GM18502 (cell line): ENCODE measurements at regions not wholly inside any gene's neighbourhood (a gene's known extent, or its start where the extent isn't known, plus 50 kb on each side); places are given as distances from the start of the nearest gene placed in this dataset.

Experiments used
- ATAC-seq: cut with Tn5 transposase; IDR thresholded peaks from one replicate; pipeline ENCODE4 v1.9.1; 2021; ENCODE audit warnings: mild to moderate bottlenecking; ENCODE audit not compliant: unreplicated experiment, poor library complexity

GRCh38 chr4:56243107-56243506 is 144.2 kb downstream of the AASDH start:
- ATAC-seq, result no peak

- ATAC-seq, result no peak
Observed at GRCh38 chr4:56241500-56241899, 145.8 kb downstream of the AASDH start.

- no peak for ATAC-seq
Observed at GRCh38 chr4:56240554-56241174, 146.6 kb downstream of the AASDH start.

GRCh38 chr4:56238251-56238650 is 149.0 kb downstream of the AASDH start:
- ATAC-seq, result no peak

- ATAC-seq, result no peak
Observed at GRCh38 chr4:56235725-56236124, 151.6 kb downstream of the AASDH start.

GRCh38 chr4:56235011-56235410 is 152.3 kb downstream of the AASDH start:
- ATAC-seq, result no peak

GRCh38 chr4:56234098-56234497 is 153.2 kb downstream of the AASDH start:
- ATAC-seq, result no peak

- ATAC-seq, result no peak
Observed at GRCh38 chr4:56231410-56231809, 155.9 kb downstream of the AASDH start.

- ATAC-seq, result no peak
Observed at GRCh38 chr4:56229947-56230346, 157.3 kb downstream of the AASDH start.

- ATAC-seq, result no peak
Observed at GRCh38 chr4:56227301-56227835, 159.9 kb downstream of the AASDH start.

GRCh38 chr4:56226579-56226978 is 160.7 kb downstream of the AASDH start:
- ATAC-seq, result no peak

- no peak for ATAC-seq
Observed at GRCh38 chr4:56224641-56225040, 162.7 kb downstream of the AASDH start.

GRCh38 chr4:56222514-56222913 is 164.8 kb downstream of the AASDH start:
- ATAC-seq, result no peak

- ATAC-seq, result no peak
Observed at GRCh38 chr4:56220261-56220660, 167.0 kb downstream of the AASDH start.

GRCh38 chr4:56219447-56219846 is 167.8 kb downstream of the AASDH start:
- no peak for ATAC-seq

GRCh38 chr4:56218230-56218895 is 168.9 kb downstream of the AASDH start:
- no peak for ATAC-seq

- ATAC-seq, result no peak
Observed at GRCh38 chr4:56217343-56217890, 169.9 kb downstream of the AASDH start.

GRCh38 chr4:56215901-56216300 is 171.4 kb downstream of the AASDH start:
- no peak for ATAC-seq

- no peak for ATAC-seq
Observed at GRCh38 chr4:56215141-56215783, 172.0 kb downstream of the AASDH start.

GRCh38 chr4:56213543-56213942 is 173.7 kb downstream of the AASDH start:
- ATAC-seq, result no peak

- ATAC-seq, result no peak
Observed at GRCh38 chr4:56212774-56213173, 174.5 kb downstream of the AASDH start.
